Heart left ventricle (tissue), 16 donors: ENCODE measurements at regions not wholly inside any gene's neighbourhood (a gene's known extent, or its start where the extent isn't known, plus 50 kb on each side); places are given as distances from the start of the nearest gene placed in this dataset.

Experiments
- ATAC-seq, 4 donors: fragments of 200-7000 bp; cut with Tn5 transposase; one replicate each; pipeline ENCODE4 v1.9.1; 2020 to 2022; ENCODE audit warnings: moderate library complexity in 4 of 4, mild to moderate bottlenecking in 3 of 4, moderate number of reproducible peaks in 1 of 4
- DNase-seq, 5 donors: peaks; one replicate each; pipeline ENCODE4 v3.0.0-alpha.2; 2020
- H3K27ac ChIP-seq, 12 donors: fragments of 200-600 bp; sonication (generic) in 4 of 12; one replicate each; pipeline versions ENCODE4 v1.5.0 to v1.8.0; 2016 to 2022; ENCODE audit warnings: mild to moderate bottlenecking in 2 of 12
- H3K27me3 ChIP-seq, 9 donors: fragments of 200-600 bp; sonication (generic) in 2 of 9; one replicate each; pipeline versions ENCODE4 v1.5.1 to v1.8.0; 2016 to 2022; ENCODE audit warnings: mild to moderate bottlenecking in 3 of 9
- H3K36me3 ChIP-seq, 9 donors: fragments of 200-600 bp; sonication (generic) in 2 of 9; one replicate each; pipeline versions ENCODE4 v1.5.0 to v1.8.0; 2018 to 2022; ENCODE audit warnings: mild to moderate bottlenecking in 2 of 9
- H3K4me1 ChIP-seq, 12 donors: fragments of 200-600 bp; sonication (generic) in 4 of 12; one replicate each; pipeline versions ENCODE4 v1.5.0 to v1.8.0; 2016 to 2022; ENCODE audit warnings: mild to moderate bottlenecking in 3 of 12
- H3K4me3 ChIP-seq, 12 donors: fragments of 200-600 bp; sonication (generic) in 4 of 12; one replicate each; pipeline versions ENCODE4 v1.5.0 to v1.8.0; 2017 to 2022; ENCODE audit warnings: mild to moderate bottlenecking in 9 of 12, moderate library complexity in 4 of 12
- H3K9me3 ChIP-seq, 12 donors: fragments of 200-600 bp; sonication (generic) in 4 of 12; one replicate each; pipeline versions ENCODE4 v1.5.0 to v1.8.0; 2016 to 2022; ENCODE audit warnings: mild to moderate bottlenecking in 1 of 12
- CTCF ChIP-seq, 12 donors: fragments of 200-600 bp; sonication (generic) in 4 of 12; IDR thresholded peaks; one replicate each; pipeline versions ENCODE4 v1.5.0 to v1.8.0; 2018 to 2022; ENCODE audit warnings: antibody characterized with exemption in 12 of 12, mild to moderate bottlenecking in 5 of 12
- POLR2A ChIP-seq, 2 donors: fragments of 450-650 bp; IDR thresholded peaks; one replicate each; pipeline ENCODE4 v1.6.1; 2017; ENCODE audit warnings: antibody characterized with exemption in 2 of 2, mild to moderate bottlenecking in 2 of 2, moderate library complexity in 2 of 2
- WGBS, 4 donors: extraction: QIAGEN DNeasy Blood & Tissue Kit in 2 of 4; methylation state at CpG; one replicate each; pipeline versions ENCODE4 v1.1.5 to v1.1.7; 2013 to 2018; 5-methylcytosine and 5-hydroxymethylcytosine counted together
- intact Hi-C, 10 donors: fragments of 100-400 bp; cut with DNase I; formaldehyde crosslinking; loops; one replicate each; pipeline versions ENCODE4 v1.11.1 to v1.14.2; 2022
- donor health status: ischemic (EF 13 %, LVEDD 7.1; RV severe dilation, severe dysfunction).
- donor health status: healthy with polysubstance abuse.
- donor health status: DM: no; HTN: yes; CAD: no.
- donor health status: DM: no; HTN: no; CAD: no.
- donor health status: ischemic (EF 25% LVEDD 6.9; RV normal size, moderate dysfunction).
- donor health status: ischemic (EF 25% LVEDD 5.7; RV mildly dilated, moderate dysfunction).
- donor health status: healthy.
- donor health status: DM: yes; HTN: yes; CAD: no.
- donor health status: ischemic (EF 35%, LVEDD 5.7; RV mildly dilated, moderate dysfunction).
- donor health status: nonischemic (EF 11% LVEDD 7.7; RV severe dilation, severe dysfunction).
- donor health status: DM: yes; HTN: yes; CAD: no.
- donor health status: PGD.
- donor health status: ischemic (EF 29% LVEDD 5.4; RV normal size, mild dysfunction).
- donor health status: nonischemic (EF 23%, LVEDD 6.1; RV moderate dilation, normal function).

- peaks cover 0 to 4% (median 0%) of the 10 kb centered on the region in 9 donors for H3K27me3 ChIP-seq
- no peak overlapping the region for H3K4me3 ChIP-seq
- no peak overlapping the region for H3K27ac ChIP-seq
- no peaks in the 10 kb centered on the region for H3K36me3 ChIP-seq
- ATAC-seq (no peak), DNase-seq (no peak)
- peaks cover 0 to 3% (median 0%) of the 10 kb centered on the region in 12 donors for H3K9me3 ChIP-seq
- TF ChIP-seq POLR2A (IDR thresholded peaks at IDR 0.05) (no peak), CTCF (IDR thresholded peaks at IDR 0.05) (no peak)
- no peaks in the 10 kb centered on the region for H3K4me1 ChIP-seq
- intact Hi-C loops, result no loop called here
- 61 to 95% (median 78%) methylated on average over 6 of the region's 6 CpGs for WGBS, 4 donors
These were observed 277.0 kb upstream of the MTPN start for GRCh38 chr7:136254148-136254547.

GRCh38 chr7:136251826-136252225 is 274.7 kb upstream of the MTPN start:
- Histone ChIP-seq H3K27me3 (peaks cover 0 to 4% (median 0%) of the 10 kb centered on the region in 9 donors), H3K9me3 (peaks cover 0 to 3% (median 0%) of the 10 kb centered on the region in 12 donors), H3K4me1 (no peaks in the 10 kb centered on the region), H3K4me3 (no peak overlapping the region), H3K36me3 (no peaks in the 10 kb centered on the region), H3K27ac (no peak overlapping the region)
- DNase-seq (no peak), ATAC-seq (no peak)
- intact Hi-C loops, result no loop called here
- WGBS, 4 donors, result 48 to 60% (median 58%) methylated on average over 3 of the region's 3 CpGs
- TF ChIP-seq CTCF (IDR thresholded peaks at IDR 0.05), result no peak
- no peak for TF ChIP-seq POLR2A (IDR thresholded peaks at IDR 0.05)

- peaks cover 0 to 4% (median 0%) of the 10 kb centered on the region in 9 donors for H3K27me3 ChIP-seq
- intact Hi-C loops, result no loop called here
- DNase-seq (no peak), ATAC-seq (no peak)
- H3K36me3 ChIP-seq, result no peaks in the 10 kb centered on the region
- no peak overlapping the region for H3K27ac ChIP-seq
- no peaks in the 10 kb centered on the region for H3K4me1 ChIP-seq
- 48 to 55% (median 50%) methylated on average over 1 of the region's 1 CpG for WGBS, 4 donors
- no peaks in the 10 kb centered on the region for H3K9me3 ChIP-seq
- no peak overlapping the region for H3K4me3 ChIP-seq
- TF ChIP-seq POLR2A (IDR thresholded peaks at IDR 0.05) (no peak), CTCF (IDR thresholded peaks at IDR 0.05) (no peak)
These were observed 270.1 kb upstream of the MTPN start for GRCh38 chr7:136247211-136247610.

- Histone ChIP-seq H3K27me3 (peaks cover 0 to 4% (median 0%) of the 10 kb centered on the region in 9 donors), H3K9me3 (no peaks in the 10 kb centered on the region), H3K36me3 (no peaks in the 10 kb centered on the region), H3K4me1 (no peaks in the 10 kb centered on the region), H3K4me3 (no peak overlapping the region), H3K27ac (no peak overlapping the region)
- TF ChIP-seq POLR2A (IDR thresholded peaks at IDR 0.05) (no peak), CTCF (IDR thresholded peaks at IDR 0.05) (no peak)
- DNase-seq (no peak), ATAC-seq (no peak)
- 75 to 84% (median 79%) methylated on average over 3 of the region's 3 CpGs for WGBS, 4 donors
- intact Hi-C loops, result no loop called here
These were observed 268.3 kb upstream of the MTPN start for GRCh38 chr7:136245327-136246004.
